ENCODE measurements at regions not wholly inside any gene's neighbourhood (a gene's known extent, or its start where the extent isn't known, plus 50 kb on each side); places are given as distances from the start of the nearest gene placed in this dataset.

DNA sequence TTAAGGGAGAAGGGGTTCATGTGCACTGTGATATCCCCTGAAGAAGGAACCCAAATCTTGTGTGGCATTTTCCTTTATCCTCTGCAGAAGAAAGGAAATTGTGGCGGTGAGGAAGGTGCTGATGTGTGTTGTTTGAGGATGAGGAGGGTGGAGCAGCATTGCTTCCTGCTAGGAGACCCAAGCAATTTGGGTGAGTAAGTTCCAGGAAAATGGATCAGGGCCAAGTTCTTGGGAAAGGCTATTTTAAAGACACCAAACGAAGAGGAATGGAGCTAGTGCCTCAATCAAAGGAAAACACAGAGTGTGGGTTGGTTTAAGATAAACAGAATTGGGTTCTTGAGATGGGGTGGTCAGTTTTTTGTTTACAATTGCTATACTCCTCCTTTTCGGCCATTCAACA, 86.7 kb upstream of the MARK1 start:
- TF ChIP-seq, protein P1, sequence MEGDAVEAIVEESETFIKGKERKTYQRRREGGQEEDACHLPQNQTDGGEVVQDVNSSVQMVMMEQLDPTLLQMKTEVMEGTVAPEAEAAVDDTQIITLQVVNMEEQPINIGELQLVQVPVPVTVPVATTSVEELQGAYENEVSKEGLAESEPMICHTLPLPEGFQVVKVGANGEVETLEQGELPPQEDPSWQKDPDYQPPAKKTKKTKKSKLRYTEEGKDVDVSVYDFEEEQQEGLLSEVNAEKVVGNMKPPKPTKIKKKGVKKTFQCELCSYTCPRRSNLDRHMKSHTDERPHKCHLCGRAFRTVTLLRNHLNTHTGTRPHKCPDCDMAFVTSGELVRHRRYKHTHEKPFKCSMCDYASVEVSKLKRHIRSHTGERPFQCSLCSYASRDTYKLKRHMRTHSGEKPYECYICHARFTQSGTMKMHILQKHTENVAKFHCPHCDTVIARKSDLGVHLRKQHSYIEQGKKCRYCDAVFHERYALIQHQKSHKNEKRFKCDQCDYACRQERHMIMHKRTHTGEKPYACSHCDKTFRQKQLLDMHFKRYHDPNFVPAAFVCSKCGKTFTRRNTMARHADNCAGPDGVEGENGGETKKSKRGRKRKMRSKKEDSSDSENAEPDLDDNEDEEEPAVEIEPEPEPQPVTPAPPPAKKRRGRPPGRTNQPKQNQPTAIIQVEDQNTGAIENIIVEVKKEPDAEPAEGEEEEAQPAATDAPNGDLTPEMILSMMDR (IDR thresholded peaks at IDR 0.05; ENCODE audit: insufficient read depth, low read length, poor library complexity, severe bottlenecking) = no peak
- DNase-seq (ENCODE audit: low read depth) = no peak

DNA sequence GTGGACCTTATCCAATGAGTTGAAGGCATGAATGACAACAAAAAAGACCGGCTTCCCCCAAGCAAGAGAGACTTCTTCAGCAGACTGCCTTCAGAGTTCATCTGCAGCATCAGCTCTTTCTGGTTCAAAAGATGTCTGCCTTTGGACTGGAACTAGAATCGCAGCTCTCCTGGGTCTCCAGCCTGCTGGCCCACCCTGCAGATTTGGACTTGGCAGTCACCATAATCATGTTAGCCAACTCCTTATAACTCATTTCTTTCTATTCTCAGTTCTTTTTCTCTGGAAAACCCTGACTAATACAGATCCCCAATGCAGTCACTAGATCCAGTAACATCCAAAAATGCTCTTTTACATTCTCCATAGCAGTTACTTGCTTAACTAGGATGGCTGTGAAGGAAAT, 89.2 kb upstream of the MARK1 start:
- H3K36me3 ChIP-seq (ENCODE audit: control insufficient read depth, insufficient read depth, low read length) = no peaks in the 10 kb centered on the region
- TF ChIP-seq, protein P1 (IDR thresholded peaks at IDR 0.05; ENCODE audit: insufficient read depth, low read length, poor library complexity, severe bottlenecking) = no peak

More for the DNA sequence above, 86.7 kb upstream of the MARK1 start:
- Histone ChIP-seq H3K36me3 (ENCODE audit: control insufficient read depth, insufficient read depth, low read length) (no peaks in the 10 kb centered on the region), H3K4me3 (ENCODE audit: low read depth, low read length) (no peak overlapping the region), H3K27me3 (ENCODE audit: control insufficient read depth, insufficient read depth, low read length) (no peaks in the 10 kb centered on the region)

DNA sequence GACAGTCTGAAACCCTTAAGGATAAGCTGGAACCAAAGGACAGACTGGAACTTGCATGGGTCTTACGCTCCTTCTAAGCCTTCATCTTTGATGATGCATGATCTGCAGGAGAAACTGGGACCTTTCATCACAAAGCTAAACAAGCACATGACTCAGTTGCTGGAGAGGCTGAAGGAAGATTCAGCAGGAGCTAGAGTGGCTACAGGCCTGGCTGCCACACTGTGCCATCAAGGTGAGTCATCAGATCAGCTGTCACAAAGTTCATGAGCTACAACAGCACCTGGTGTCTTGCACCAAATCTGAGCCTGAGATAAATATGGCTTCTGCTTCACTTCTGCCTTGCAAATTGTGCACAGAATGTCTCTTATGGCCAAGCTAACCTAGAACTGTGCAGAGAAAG, 95.5 kb upstream of the MARK1 start:
- TF ChIP-seq, protein P1 (IDR thresholded peaks at IDR 0.05; ENCODE audit: insufficient read depth, low read length, poor library complexity, severe bottlenecking) = no peak
- Histone ChIP-seq H3K4me3 (ENCODE audit: low read depth, low read length) (no peak overlapping the region), H3K27me3 (ENCODE audit: control insufficient read depth, insufficient read depth, low read length) (no peaks in the 10 kb centered on the region), H3K36me3 (ENCODE audit: control insufficient read depth, insufficient read depth, low read length) (no peaks in the 10 kb centered on the region)
- no peak for DNase-seq (ENCODE audit: low read depth)

More for the DNA sequence above, 89.2 kb upstream of the MARK1 start:
- Histone ChIP-seq H3K4me3 (ENCODE audit: low read depth, low read length) (no peak overlapping the region), H3K27me3 (ENCODE audit: control insufficient read depth, insufficient read depth, low read length) (no peaks in the 10 kb centered on the region)
- DNase-seq (ENCODE audit: low read depth) = no peak

DNA sequence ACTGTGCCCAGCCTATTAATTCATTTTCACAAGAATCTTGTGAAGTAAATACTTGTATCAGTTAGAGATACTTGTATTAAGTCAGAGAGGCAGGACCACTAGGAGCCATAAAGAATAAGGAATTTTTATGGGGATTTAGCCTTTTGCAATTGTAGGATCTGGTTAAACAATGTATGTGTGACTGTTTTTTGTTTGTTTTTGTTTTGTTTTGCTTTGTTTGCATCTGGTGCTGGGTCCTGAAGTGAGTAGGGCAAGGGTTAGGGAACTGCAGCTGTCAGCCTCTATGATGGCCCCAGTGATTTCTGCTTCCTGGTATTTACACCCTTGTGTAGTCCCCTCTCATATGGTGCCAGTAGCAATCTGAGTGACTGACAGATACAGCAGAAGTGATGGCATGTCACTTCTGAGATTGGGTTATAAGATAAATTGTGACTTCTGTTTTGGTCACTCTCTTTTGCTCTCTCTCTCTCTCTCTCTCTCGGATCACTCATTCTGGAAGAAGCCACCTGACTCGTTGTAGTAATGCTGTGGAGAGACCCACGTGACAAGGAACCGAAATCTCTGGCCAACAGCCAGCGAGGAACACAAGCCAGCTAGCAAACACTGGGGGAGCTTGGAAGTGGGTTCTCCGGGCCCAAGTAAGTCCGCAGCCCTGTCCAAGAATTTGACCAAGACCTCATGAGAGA, 96.2 kb upstream of the MARK1 start:
- TF ChIP-seq, protein P1 (IDR thresholded peaks at IDR 0.05; ENCODE audit: insufficient read depth, low read length, poor library complexity, severe bottlenecking) = no peak
- no peaks in the 10 kb centered on the region for H3K36me3 ChIP-seq (ENCODE audit: control insufficient read depth, insufficient read depth, low read length)
- no peaks in the 10 kb centered on the region for H3K27me3 ChIP-seq (ENCODE audit: control insufficient read depth, insufficient read depth, low read length)
- H3K4me3 ChIP-seq (ENCODE audit: low read depth, low read length) = no peak overlapping the region
- DNase-seq (ENCODE audit: low read depth) = no peak

DNA sequence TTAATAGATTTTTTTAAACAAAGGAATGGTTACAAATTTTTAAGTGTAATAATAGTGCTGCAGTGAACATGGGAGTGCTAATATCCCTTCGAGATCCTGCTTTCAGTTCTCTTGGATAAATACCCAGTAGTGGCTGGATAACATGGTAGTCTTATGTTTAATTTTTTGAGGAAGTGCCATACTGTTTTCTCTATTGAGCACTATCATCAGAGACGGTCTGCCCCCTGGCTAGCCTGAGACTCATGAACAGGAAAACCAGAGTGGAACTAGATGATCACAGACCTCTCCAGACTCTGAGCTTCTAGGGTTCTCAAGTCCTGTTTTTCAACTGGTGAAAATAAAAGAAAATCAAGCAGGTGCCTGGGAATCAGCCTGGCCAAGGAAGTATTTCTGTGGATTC, 97.3 kb upstream of the MARK1 start:
- no peak for DNase-seq (ENCODE audit: low read depth)
- Histone ChIP-seq H3K4me3 (ENCODE audit: low read depth, low read length) (no peak overlapping the region), H3K27me3 (ENCODE audit: control insufficient read depth, insufficient read depth, low read length) (no peaks in the 10 kb centered on the region)

More for the DNA sequence above, 97.3 kb upstream of the MARK1 start:
- H3K36me3 ChIP-seq (ENCODE audit: control insufficient read depth, insufficient read depth, low read length) = no peaks in the 10 kb centered on the region
- TF ChIP-seq, protein P1 (IDR thresholded peaks at IDR 0.05; ENCODE audit: insufficient read depth, low read length, poor library complexity, severe bottlenecking) = no peak

Measured in kidney epithelial cell (primary cell).